Caco-2 (cell line): ENCODE measurements at regions not wholly inside any gene's neighbourhood (a gene's known extent, or its start where the extent isn't known, plus 50 kb on each side); places are given as distances from the start of the nearest gene placed in this dataset.

Source experiments
- BruUV-seq: library from RNA; stranded (reverse); fragments of 400-500 nt; replicated peaks from 2 replicates; lab custom pipeline; 2021; lab: Mats Ljungman, UMichigan
- CTCF ChIA-PET: fragments of 300-600 bp; sonication (Branson Sonifier 250); formaldehyde crosslinking; loops from one replicate; lab custom pipeline; 2022; ENCODE audit warnings: antibody characterized with exemption; lab: Charles Lee
- POLR2A ChIA-PET: fragments of 300-600 bp; sonication (Branson Sonifier 250); formaldehyde crosslinking; loops from one replicate; lab custom pipeline; 2022; ENCODE audit warnings: antibody characterized with exemption; lab: Charles Lee
- DNase-seq, 2 experiments: peaks; one replicate each; pipeline versions ENCODE4 v3.0.0 to v3.0.0-alpha.2; 2020 to 2022
- H3K27me3 ChIP-seq: replicated peaks from 2 replicates; pipeline ENCODE4 v1.6.0; 2011; ENCODE audit warnings: low read length; ENCODE audit not compliant: control insufficient read depth, insufficient read depth
- H3K36me3 ChIP-seq: 2 replicates; pipeline ENCODE4 v1.5.1; 2011; ENCODE audit warnings: low read length; ENCODE audit not compliant: control insufficient read depth, insufficient read depth
- H3K4me1 ChIP-seq: fragments of 250-450 bp; sonication (Bioruptor Pico); 2 replicates; pipeline ENCODE4 v1.5.1; 2020; ENCODE audit warnings: mild to moderate bottlenecking
- H3K4me3 ChIP-seq: 2 replicates; pipeline ENCODE4 v1.5.1; 2011; ENCODE audit warnings: low read depth, mild to moderate bottlenecking, control low read depth, low read length
- H3K9me3 ChIP-seq: fragments of 250-450 bp; sonication (Bioruptor Pico); 2 replicates; pipeline ENCODE4 v1.5.1; 2020; ENCODE audit warnings: mild to moderate bottlenecking, moderate library complexity
- H3K27ac Mint-ChIP-seq: one replicate; pipeline ENCODE4 v1.8.0; 2022; ENCODE audit warnings: mixed read lengths; ENCODE audit not compliant: unreplicated experiment
- H3K27me3 Mint-ChIP-seq: one replicate; pipeline ENCODE4 v1.8.0; 2022; ENCODE audit warnings: mixed read lengths; ENCODE audit not compliant: insufficient read depth, unreplicated experiment
- H3K36me3 Mint-ChIP-seq: one replicate; pipeline ENCODE4 v1.8.0; 2022; ENCODE audit warnings: mild to moderate bottlenecking, mixed read lengths; ENCODE audit not compliant: insufficient read depth, unreplicated experiment
- H3K4me1 Mint-ChIP-seq: one replicate; pipeline ENCODE4 v1.8.0; 2022; ENCODE audit warnings: low read depth, mixed read lengths; ENCODE audit not compliant: unreplicated experiment
- H3K4me3 Mint-ChIP-seq: one replicate; pipeline ENCODE4 v1.8.0; 2022; ENCODE audit warnings: mild to moderate bottlenecking, moderate library complexity, mixed read lengths; ENCODE audit not compliant: unreplicated experiment
- H3K9me3 Mint-ChIP-seq: one replicate; pipeline ENCODE4 v1.8.0; 2022; ENCODE audit warnings: mixed read lengths; ENCODE audit not compliant: unreplicated experiment
- CTCF ChIP-seq, 2 experiments: fragments of 200-600 bp in 1 of 2; IDR thresholded peaks; 1 replicate in 1 of 2; 2 replicates in 1 of 2; pipeline versions ENCODE4 v1.5.1 to v1.8.0; 2011 to 2022; ENCODE audit warnings: antibody characterized with exemption in 1 of 2, control low read depth in 1 of 2, inconsistent platforms in 1 of 2, low read depth in 1 of 2, low read length in 1 of 2, mild to moderate bottlenecking in 1 of 2, moderate library complexity in 1 of 2; ENCODE audit not compliant: insufficient read depth in 1 of 2, severe bottlenecking in 1 of 2, unreplicated experiment in 1 of 2
- intact Hi-C: fragments of 100-400 bp; cut with micrococcal nuclease; formaldehyde crosslinking; loops from one replicate; pipeline ENCODE4 v1.10.0; 2022; ENCODE audit not compliant: unreplicated experiment

DNA sequence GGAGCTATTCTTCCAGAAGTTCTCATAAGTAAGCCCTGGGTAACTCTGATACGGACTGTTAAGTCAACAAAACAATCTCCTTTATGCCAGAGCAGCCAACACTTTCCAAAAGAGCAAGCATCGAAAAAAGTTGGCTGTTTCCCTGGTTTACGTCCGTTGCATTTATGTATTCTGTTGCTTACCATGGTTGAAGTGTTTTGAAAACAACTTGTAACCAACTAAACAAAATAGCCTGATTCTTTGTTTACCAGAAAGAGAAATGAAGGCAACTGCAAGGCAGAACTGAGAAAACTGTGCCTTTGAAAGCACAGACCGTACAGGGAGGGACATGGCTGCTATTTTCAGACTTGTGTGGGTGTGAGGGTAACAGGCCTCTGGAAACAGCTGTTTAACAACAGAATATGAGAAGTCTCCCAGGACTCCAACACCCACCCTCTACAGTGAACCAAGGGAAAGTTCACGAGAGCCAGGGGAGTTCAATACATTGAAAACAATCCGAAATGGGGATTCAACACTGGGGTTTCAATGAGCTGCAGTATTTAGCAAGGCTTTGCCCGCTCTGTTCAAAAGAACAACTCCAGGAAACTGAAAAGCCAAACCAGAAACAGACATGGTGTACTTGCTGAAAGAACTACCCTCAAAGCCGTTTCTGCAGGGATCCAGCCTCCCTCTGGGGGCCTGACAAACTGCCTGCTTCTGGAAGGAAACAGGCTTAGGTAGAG is 95.8 kb upstream of the EGFL6 start:
- ChIA-PET CTCF (no interaction called here), POLR2A (no interaction called here)
- no peak for TF ChIP-seq CTCF (IDR thresholded peaks at IDR 0.05; ENCODE audit: insufficient read depth in 1 of 2, low read depth in 1 of 2, low read length in 1 of 2, severe bottlenecking in 1 of 2, unreplicated experiment in 1 of 2)
- no TSS peak for BruUV-seq
- Mint-ChIP-seq H3K27me3 (no peaks in the 10 kb centered on the region), H3K4me3 (no peak overlapping the region), H3K4me1 (no peaks in the 10 kb centered on the region), H3K27ac (no peak overlapping the region), H3K9me3 (no peaks in the 10 kb centered on the region), H3K36me3 (no peaks in the 10 kb centered on the region)
- intact Hi-C loops: no loop called here
- no peaks in the 10 kb centered on the region for H3K27me3 ChIP-seq
- H3K9me3 ChIP-seq: no peaks in the 10 kb centered on the region
- no peak overlapping the region for H3K4me3 ChIP-seq
- no peaks in the 10 kb centered on the region for H3K4me1 ChIP-seq
- DNase-seq: no peak
- H3K36me3 ChIP-seq: no peaks in the 10 kb centered on the region

- no TSS peak for BruUV-seq
- ChIA-PET POLR2A (no interaction called here), CTCF (no interaction called here)
- no peak for DNase-seq
- no peak for TF ChIP-seq CTCF (IDR thresholded peaks at IDR 0.05; ENCODE audit: insufficient read depth in 1 of 2, low read depth in 1 of 2, low read length in 1 of 2, severe bottlenecking in 1 of 2, unreplicated experiment in 1 of 2)
- Histone ChIP-seq H3K4me1 (no peaks in the 10 kb centered on the region), H3K27me3 (no peaks in the 10 kb centered on the region), H3K4me3 (no peak overlapping the region), H3K36me3 (no peaks in the 10 kb centered on the region), H3K9me3 (no peaks in the 10 kb centered on the region)
- no peak overlapping the region for H3K4me3 Mint-ChIP-seq
- intact Hi-C loops: no loop called here
- H3K36me3 Mint-ChIP-seq: no peaks in the 10 kb centered on the region
- H3K27ac Mint-ChIP-seq: no peak overlapping the region
- no peaks in the 10 kb centered on the region for H3K4me1 Mint-ChIP-seq
- H3K9me3 Mint-ChIP-seq: no peaks in the 10 kb centered on the region
- H3K27me3 Mint-ChIP-seq: no peaks in the 10 kb centered on the region
These were observed 96.4 kb upstream of the EGFL6 start for GRCh38 chrX:13472975-13473374.

DNA sequence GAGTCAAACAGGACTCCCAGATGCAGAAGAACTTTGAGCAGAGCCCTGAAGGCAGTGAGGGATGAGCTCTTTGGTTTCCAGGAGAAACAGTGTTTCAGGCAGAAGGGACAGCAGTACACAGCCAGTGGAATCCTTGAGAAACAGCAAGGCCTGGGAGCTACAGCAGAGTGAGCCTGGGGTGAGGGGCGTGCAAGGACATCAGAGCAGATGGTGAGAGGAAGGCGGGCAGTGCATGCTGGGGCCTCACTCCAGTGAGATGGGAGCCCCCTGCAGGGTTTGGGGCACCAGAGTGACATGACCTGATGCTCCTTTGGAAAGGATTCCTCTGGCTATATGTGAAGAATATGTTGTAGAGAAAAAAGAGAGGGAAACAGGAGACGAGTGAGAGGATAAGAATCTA is 98.1 kb upstream of the EGFL6 start:
- no TSS peak for BruUV-seq
- TF ChIP-seq CTCF (IDR thresholded peaks at IDR 0.05; ENCODE audit: insufficient read depth in 1 of 2, low read depth in 1 of 2, low read length in 1 of 2, severe bottlenecking in 1 of 2, unreplicated experiment in 1 of 2): no peak
- ChIA-PET CTCF (no interaction called here), POLR2A (no interaction called here)
- no peaks in the 10 kb centered on the region for H3K9me3 Mint-ChIP-seq
- H3K36me3 Mint-ChIP-seq: no peaks in the 10 kb centered on the region
- no peak overlapping the region for H3K27ac Mint-ChIP-seq
- no peaks in the 10 kb centered on the region for H3K4me1 ChIP-seq
- H3K4me3 Mint-ChIP-seq: no peak overlapping the region
- H3K9me3 ChIP-seq: no peaks in the 10 kb centered on the region
- no peaks in the 10 kb centered on the region for H3K36me3 ChIP-seq
- no peaks in the 10 kb centered on the region for H3K4me1 Mint-ChIP-seq
- H3K27me3 ChIP-seq: no peaks in the 10 kb centered on the region
- intact Hi-C loops: no loop called here
- DNase-seq: no peak
- H3K27me3 Mint-ChIP-seq: no peaks in the 10 kb centered on the region
- H3K4me3 ChIP-seq: no peak overlapping the region
